GM12878 (cell line): ENCODE measurements at regions not wholly inside any gene's neighbourhood (a gene's known extent, or its start where the extent isn't known, plus 50 kb on each side); places are given as distances from the start of the nearest gene placed in this dataset.

ENCODE experiments used
- ATAC-seq: fragments of 200-7000 bp; cut with Tn5 transposase; 3 replicates; pipeline ENCODE4 v1.9.1; 2020; ENCODE audit warnings: mild to moderate bottlenecking, moderate library complexity
- BruUV-seq: library from RNA; stranded (reverse); fragments of 400-500 nt; replicated peaks from 2 replicates; lab custom pipeline; 2021; lab: Mats Ljungman, UMichigan
- CTCF ChIA-PET: fragments of 300-600 bp; sonication (Branson Sonifier 250); formaldehyde crosslinking; extraction: SDS; loops from one replicate; lab custom pipeline; 2021; ENCODE audit warnings: inconsistent platforms; lab: Yijun Ruan, JAX
- POLR2A ChIA-PET: fragments of 350-600 bp; formaldehyde crosslinking; extraction: SDS; loops from one replicate; lab custom pipeline; 2021; ENCODE audit warnings: inconsistent platforms; lab: Charles Lee
- RAD21 ChIA-PET: fragments of 300-600 bp; sonication (Branson Sonifier 250); formaldehyde crosslinking; loops from one replicate; lab custom pipeline; 2023; ENCODE audit warnings: antibody characterized with exemption; ENCODE audit not compliant: unreplicated experiment; lab: Charles Lee
- SMC1A ChIA-PET: fragments of 300-600 bp; sonication (Branson Sonifier 250); formaldehyde crosslinking; loops from one replicate; lab custom pipeline; 2023; ENCODE audit not compliant: unreplicated experiment, uncharacterized antibody; lab: Charles Lee
- DNase-seq: peaks from one replicate; pipeline ENCODE4 v3.0.0-alpha.2; 2011; ENCODE audit warnings: low read depth, low spot score
- FAIRE-seq: peaks from 3 replicates; lab custom pipeline; 2011; peaks lifted over from hg19 to GRCh38; lab: Jason Lieb, UNC
- H2AFZ ChIP-seq: 2 replicates; pipeline ENCODE4 v1.6.0; 2011; ENCODE audit warnings: low read depth, low read length, control low read depth; ENCODE audit not compliant: control insufficient read depth
- H3K27ac ChIP-seq: 2 replicates; pipeline ENCODE4 v1.5.1; 2011; ENCODE audit warnings: control low read depth; ENCODE audit not compliant: control insufficient read depth, insufficient read depth
- H3K27me3 ChIP-seq, 2 experiments: replicated peaks in 1 of 2; 2 replicates each; pipeline versions ENCODE4 v1.6.0 to v1.6.1; 2011; ENCODE audit warnings: low read length in 1 of 2; ENCODE audit not compliant: control insufficient read depth in 2 of 2, insufficient read depth in 2 of 2
- H3K36me3 ChIP-seq, 2 experiments: 2 replicates each; pipeline ENCODE4 v1.5.1; 2011; ENCODE audit warnings: low read length in 1 of 2; ENCODE audit not compliant: control insufficient read depth in 2 of 2, insufficient read depth in 2 of 2
- H3K4me1 ChIP-seq: 2 replicates; pipeline ENCODE4 v1.6.1; 2011; ENCODE audit warnings: mild to moderate bottlenecking, low read length, moderate library complexity, mixed read lengths; ENCODE audit not compliant: control insufficient read depth, insufficient read depth
- H3K4me2 ChIP-seq: 2 replicates; pipeline ENCODE4 v1.6.0; 2011; ENCODE audit warnings: control low read depth; ENCODE audit not compliant: control insufficient read depth, insufficient read depth
- H3K4me3 ChIP-seq: fragments of 200-600 bp; sonication (generic); 2 replicates; pipeline ENCODE4 v1.5.1; 2016
- H3K79me2 ChIP-seq: 2 replicates; pipeline ENCODE4 v1.6.0; 2011; ENCODE audit warnings: low read length; ENCODE audit not compliant: control insufficient read depth, insufficient read depth
- H3K9ac ChIP-seq: 2 replicates; pipeline ENCODE4 v1.8.0; 2011; ENCODE audit warnings: low read length, control low read depth, mixed read lengths; ENCODE audit not compliant: control insufficient read depth, insufficient read depth
- H3K9me3 ChIP-seq: replicated peaks from 3 replicates; pipeline ENCODE4 v1.5.1; 2011; ENCODE audit warnings: mild to moderate bottlenecking, low read length; ENCODE audit not compliant: control insufficient read depth, insufficient read depth
- H4K20me1 ChIP-seq: 2 replicates; pipeline ENCODE4 v1.6.0; 2011; ENCODE audit not compliant: control insufficient read depth, insufficient read depth
- E4F1 ChIP-seq: fragments of 450-650 bp; IDR thresholded peaks from 2 replicates; pipeline ENCODE4 v1.6.1; 2018; ENCODE audit warnings: borderline replicate concordance, mild to moderate bottlenecking; ENCODE audit not compliant: partially characterized antibody
- FOXM1 ChIP-seq: IDR thresholded peaks from 2 replicates; pipeline ENCODE4 v1.6.1; 2012; ENCODE audit warnings: low read depth, mild to moderate bottlenecking, inconsistent platforms, low read length, moderate library complexity
- MEF2B ChIP-seq: fragments of 450-650 bp; IDR thresholded peaks from 2 replicates; pipeline ENCODE4 v1.6.1; 2018; ENCODE audit warnings: mild to moderate bottlenecking, moderate library complexity; ENCODE audit not compliant: partially characterized antibody, poor library complexity, severe bottlenecking
- MYC ChIP-seq: IDR thresholded peaks from 2 replicates; pipeline ENCODE4 v1.6.1; 2011; ENCODE audit warnings: mild to moderate bottlenecking, low read length, moderate library complexity, inconsistent platforms; ENCODE audit not compliant: insufficient read depth, insufficient replicate concordance, insufficient read length, severe bottlenecking
- PAX8 ChIP-seq: fragments of 450-650 bp; IDR thresholded peaks from 2 replicates; pipeline ENCODE4 v1.6.1; 2017; ENCODE audit warnings: mild to moderate bottlenecking, moderate library complexity
- PBX3 ChIP-seq: IDR thresholded peaks from 2 replicates; pipeline ENCODE4 v1.6.1; 2011; ENCODE audit warnings: mild to moderate bottlenecking, low read depth, low read length, moderate library complexity; ENCODE audit not compliant: insufficient replicate concordance
- RAD51 ChIP-seq: fragments of 450-650 bp; IDR thresholded peaks from 2 replicates; pipeline ENCODE4 v1.6.1; 2016; ENCODE audit warnings: moderate library complexity, mild to moderate bottlenecking, inconsistent platforms
- RBBP5 ChIP-seq: fragments of 200-600 bp; sonication (generic); conservative IDR thresholded peaks from 2 replicates; pipeline ENCODE4 v1.6.1; 2016
- RCOR1 ChIP-seq: conservative IDR thresholded peaks from 2 replicates; pipeline ENCODE4 v1.6.1; 2012; ENCODE audit warnings: low read depth, low read length, improper control_type of control experiment
- SMC3 ChIP-seq: IDR thresholded peaks from 2 replicates; pipeline ENCODE4 v1.6.1; 2011; ENCODE audit warnings: low read length, improper control_type of control experiment, borderline replicate concordance
- ZNF24 ChIP-seq: fragments of 450-650 bp; IDR thresholded peaks from 2 replicates; pipeline ENCODE4 v1.6.1; 2017; ENCODE audit warnings: antibody characterized with exemption, mild to moderate bottlenecking
- WGBS: methylation state at CpG from one replicate; pipeline ENCODE4 v1.1.6; 2016; ENCODE audit warnings: low lambda C conversion rate; ENCODE audit not compliant: insufficient replicate concordance, insufficient coverage; ENCODE audit errors: missing lambda C conversion rate; 5-methylcytosine and 5-hydroxymethylcytosine counted together
- in situ Hi-C: fragments of 300-500 bp; cut with MboI; formaldehyde crosslinking; loops from 9 replicates; pipeline ENCODE4 v1.14.3; 2018; ENCODE audit warnings: mixed read lengths
- intact Hi-C: fragments of 100-400 bp; cut with micrococcal nuclease; formaldehyde crosslinking; loops from one replicate; pipeline ENCODE4 v1.14.2; 2022; ENCODE audit not compliant: unreplicated experiment
- TF ChIP-seq, protein P1 (sequence below): IDR thresholded peaks from 2 replicates; pipeline ENCODE4 v1.6.1; 2012; ENCODE audit warnings: mild to moderate bottlenecking, low read depth, low read length

GRCh38 chr10:78416031-78417011 lies 382.7 kb downstream of the RPS24 start:
- in situ Hi-C loops: no loop called here
- H4K20me1 ChIP-seq: no peaks in the 10 kb centered on the region; the same call in 1 of the 2 replicates
- H3K4me2 ChIP-seq: no peak overlapping the region
- TF ChIP-seq SMC3 (no peak), ZNF24 (no peak), RAD51 (no peak), MYC (no peak), RBBP5 (no peak), MEF2B (no peak), PAX8 (no peak), E4F1 (no peak), RCOR1 (no peak), FOXM1 (no peak), PBX3 (no peak)
- TF ChIP-seq, protein P1, sequence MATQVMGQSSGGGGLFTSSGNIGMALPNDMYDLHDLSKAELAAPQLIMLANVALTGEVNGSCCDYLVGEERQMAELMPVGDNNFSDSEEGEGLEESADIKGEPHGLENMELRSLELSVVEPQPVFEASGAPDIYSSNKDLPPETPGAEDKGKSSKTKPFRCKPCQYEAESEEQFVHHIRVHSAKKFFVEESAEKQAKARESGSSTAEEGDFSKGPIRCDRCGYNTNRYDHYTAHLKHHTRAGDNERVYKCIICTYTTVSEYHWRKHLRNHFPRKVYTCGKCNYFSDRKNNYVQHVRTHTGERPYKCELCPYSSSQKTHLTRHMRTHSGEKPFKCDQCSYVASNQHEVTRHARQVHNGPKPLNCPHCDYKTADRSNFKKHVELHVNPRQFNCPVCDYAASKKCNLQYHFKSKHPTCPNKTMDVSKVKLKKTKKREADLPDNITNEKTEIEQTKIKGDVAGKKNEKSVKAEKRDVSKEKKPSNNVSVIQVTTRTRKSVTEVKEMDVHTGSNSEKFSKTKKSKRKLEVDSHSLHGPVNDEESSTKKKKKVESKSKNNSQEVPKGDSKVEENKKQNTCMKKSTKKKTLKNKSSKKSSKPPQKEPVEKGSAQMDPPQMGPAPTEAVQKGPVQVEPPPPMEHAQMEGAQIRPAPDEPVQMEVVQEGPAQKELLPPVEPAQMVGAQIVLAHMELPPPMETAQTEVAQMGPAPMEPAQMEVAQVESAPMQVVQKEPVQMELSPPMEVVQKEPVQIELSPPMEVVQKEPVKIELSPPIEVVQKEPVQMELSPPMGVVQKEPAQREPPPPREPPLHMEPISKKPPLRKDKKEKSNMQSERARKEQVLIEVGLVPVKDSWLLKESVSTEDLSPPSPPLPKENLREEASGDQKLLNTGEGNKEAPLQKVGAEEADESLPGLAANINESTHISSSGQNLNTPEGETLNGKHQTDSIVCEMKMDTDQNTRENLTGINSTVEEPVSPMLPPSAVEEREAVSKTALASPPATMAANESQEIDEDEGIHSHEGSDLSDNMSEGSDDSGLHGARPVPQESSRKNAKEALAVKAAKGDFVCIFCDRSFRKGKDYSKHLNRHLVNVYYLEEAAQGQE: no peak
- no peak overlapping the region for H3K4me3 ChIP-seq
- H3K27ac ChIP-seq: no peak overlapping the region
- ChIA-PET POLR2A (no interaction called here), SMC1A (interaction anchor here (1.0 kb wide), 1 partner anchor 10 kb away, joined by 3 read pairs; no protein-coding TSS in a partner anchor), RAD21 (no interaction called here), CTCF (interaction anchor here (0.6 to 1.3 kb wide), 2 partner anchors 11 to 499 kb away, joined by 3 to 4 read pairs; no protein-coding TSS in a partner anchor)
- H3K36me3 ChIP-seq: no peaks in the 10 kb centered on the region
- no peaks in the 10 kb centered on the region for H3K9me3 ChIP-seq
- H3K9ac ChIP-seq: no peak overlapping the region
- 0% methylated on average over 3 of the region's 3 CpGs for WGBS
- no peaks in the 10 kb centered on the region for H3K4me1 ChIP-seq
- no peak overlapping the region for H2AFZ ChIP-seq
- intact Hi-C loops: no loop called here
- no TSS peak for BruUV-seq
- no peaks in the 10 kb centered on the region for H3K27me3 ChIP-seq
- ATAC-seq (no peak), FAIRE-seq (no peak), DNase-seq (no peak)
- H3K79me2 ChIP-seq: no peaks in the 10 kb centered on the region
